ENCODE measurements at regions not wholly inside any gene's neighbourhood (a gene's known extent, or its start where the extent isn't known, plus 50 kb on each side); places are given as distances from the start of the nearest gene placed in this dataset.

GRCh38 chr5:128799945-128800344 lies 165.3 kb upstream of the SLC27A6 start:
- TF ChIP-seq CTCF (IDR thresholded peaks at IDR 0.05) (no peak), POLR2A (IDR thresholded peaks at IDR 0.05) (no peak)

All from Peyer's patch (tissue), 4 donors.